ENCODE measurements at regions not wholly inside any gene's neighbourhood (a gene's known extent, or its start where the extent isn't known, plus 50 kb on each side); places are given as distances from the start of the nearest gene placed in this dataset.

DNA sequence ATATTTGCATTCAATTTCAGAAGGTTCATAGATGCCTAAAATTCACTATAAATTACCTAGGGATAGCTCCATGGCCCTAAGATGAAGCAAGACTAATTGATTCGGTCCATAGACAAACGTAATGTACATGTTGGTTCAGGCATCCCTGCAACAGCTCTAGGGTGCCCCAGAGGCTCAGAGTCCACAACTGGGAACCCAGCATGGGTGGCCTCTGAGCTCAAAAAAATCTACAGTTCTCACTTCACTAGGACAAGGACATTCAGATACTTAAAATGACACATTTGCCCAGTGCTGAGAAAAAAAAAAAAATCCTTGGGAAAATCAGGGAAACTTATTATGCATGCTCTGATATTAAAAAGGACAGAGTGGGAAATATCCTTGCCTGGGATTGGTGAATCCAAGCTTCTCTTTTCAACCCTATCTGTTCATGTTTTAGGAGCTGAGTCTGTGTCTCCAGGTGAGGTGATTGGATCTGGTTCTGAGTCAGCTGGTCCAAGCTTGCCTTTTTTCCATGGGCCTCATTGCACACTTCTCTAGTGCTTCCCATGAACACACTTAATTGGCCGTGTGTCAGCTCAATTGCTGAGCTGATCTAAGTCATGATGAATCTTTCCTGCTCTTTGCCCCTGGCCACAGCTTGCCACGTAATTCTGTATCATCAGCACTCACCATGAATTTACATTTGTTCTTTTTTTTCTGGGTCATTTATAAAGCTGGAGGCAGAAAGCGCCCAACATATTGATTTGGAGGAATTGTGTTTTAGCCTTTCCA lies 116.3 kb upstream of the RCN1 start:
- TF ChIP-seq, protein P1, sequence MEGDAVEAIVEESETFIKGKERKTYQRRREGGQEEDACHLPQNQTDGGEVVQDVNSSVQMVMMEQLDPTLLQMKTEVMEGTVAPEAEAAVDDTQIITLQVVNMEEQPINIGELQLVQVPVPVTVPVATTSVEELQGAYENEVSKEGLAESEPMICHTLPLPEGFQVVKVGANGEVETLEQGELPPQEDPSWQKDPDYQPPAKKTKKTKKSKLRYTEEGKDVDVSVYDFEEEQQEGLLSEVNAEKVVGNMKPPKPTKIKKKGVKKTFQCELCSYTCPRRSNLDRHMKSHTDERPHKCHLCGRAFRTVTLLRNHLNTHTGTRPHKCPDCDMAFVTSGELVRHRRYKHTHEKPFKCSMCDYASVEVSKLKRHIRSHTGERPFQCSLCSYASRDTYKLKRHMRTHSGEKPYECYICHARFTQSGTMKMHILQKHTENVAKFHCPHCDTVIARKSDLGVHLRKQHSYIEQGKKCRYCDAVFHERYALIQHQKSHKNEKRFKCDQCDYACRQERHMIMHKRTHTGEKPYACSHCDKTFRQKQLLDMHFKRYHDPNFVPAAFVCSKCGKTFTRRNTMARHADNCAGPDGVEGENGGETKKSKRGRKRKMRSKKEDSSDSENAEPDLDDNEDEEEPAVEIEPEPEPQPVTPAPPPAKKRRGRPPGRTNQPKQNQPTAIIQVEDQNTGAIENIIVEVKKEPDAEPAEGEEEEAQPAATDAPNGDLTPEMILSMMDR (IDR thresholded peaks at IDR 0.05), result no peak
- no peak for TF ChIP-seq POLR2A (IDR thresholded peaks at IDR 0.05)

All from adrenal gland (tissue), 5 donors.